ENCODE measurements at regions not wholly inside any gene's neighbourhood (a gene's known extent, or its start where the extent isn't known, plus 50 kb on each side); places are given as distances from the start of the nearest gene placed in this dataset.

DNA sequence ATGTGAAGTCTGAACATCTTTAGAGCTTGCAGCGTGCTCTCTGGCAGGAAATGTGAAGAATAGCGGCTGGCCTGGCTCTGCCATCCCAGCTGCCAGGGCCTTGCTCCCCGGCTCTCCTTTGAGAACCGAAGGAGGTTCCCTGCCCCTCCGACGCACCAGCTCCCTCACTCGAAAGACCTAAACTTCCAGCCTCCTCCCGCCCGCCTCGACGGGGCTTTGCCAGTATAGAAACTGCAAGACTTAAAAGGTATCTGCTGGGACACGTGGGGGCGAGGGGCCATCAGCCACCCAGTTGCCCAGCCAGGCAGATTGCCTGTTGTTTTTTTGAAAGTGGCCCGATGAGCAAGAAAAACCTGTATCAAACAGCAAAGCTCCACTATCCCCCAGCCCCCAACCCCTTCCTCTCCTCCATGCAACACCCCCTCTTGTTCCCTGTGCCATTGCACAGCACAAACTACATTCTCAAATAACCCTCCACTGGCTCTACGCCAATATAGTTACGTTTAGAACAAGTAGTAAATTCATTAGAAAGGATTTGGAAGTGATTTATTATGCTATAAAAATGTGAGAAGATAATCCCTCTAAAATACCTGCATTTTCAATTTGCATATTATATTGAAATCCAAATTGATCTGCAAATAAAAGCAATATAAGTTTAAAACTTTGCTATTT is 331.9 kb downstream of the MED10 start:
- H3K36me3 ChIP-seq (ENCODE audit: insufficient read depth, low read length, poor library complexity, severe bottlenecking): no peaks in the 10 kb centered on the region
- no peak overlapping the region for H3K27ac ChIP-seq (ENCODE audit: low read depth, low read length, poor library complexity, severe bottlenecking)
- H3K4me3 ChIP-seq (ENCODE audit: low read depth, low read length, poor library complexity, severe bottlenecking): no peak overlapping the region
- BruUV-seq (replicated peaks): no TSS peak
- intact Hi-C loops (cut with micrococcal nuclease; ENCODE audit: unreplicated experiment): no loop called here
- no peaks in the 10 kb centered on the region for H3K9me3 ChIP-seq (ENCODE audit: low read depth, low read length, poor library complexity, severe bottlenecking)
- no peaks in the 10 kb centered on the region for H3K27me3 ChIP-seq (replicated peaks; ENCODE audit: insufficient read depth, low read depth, low read length, poor library complexity)
- H3K4me1 ChIP-seq (ENCODE audit: insufficient read depth, low read length, poor library complexity, severe bottlenecking): no peaks in the 10 kb centered on the region
- TF ChIP-seq EZH2 (IDR thresholded peaks at IDR 0.05; ENCODE audit: borderline replicate concordance, low read depth, low read length, poor library complexity, severe bottlenecking): no peak
- TF ChIP-seq, protein P1, sequence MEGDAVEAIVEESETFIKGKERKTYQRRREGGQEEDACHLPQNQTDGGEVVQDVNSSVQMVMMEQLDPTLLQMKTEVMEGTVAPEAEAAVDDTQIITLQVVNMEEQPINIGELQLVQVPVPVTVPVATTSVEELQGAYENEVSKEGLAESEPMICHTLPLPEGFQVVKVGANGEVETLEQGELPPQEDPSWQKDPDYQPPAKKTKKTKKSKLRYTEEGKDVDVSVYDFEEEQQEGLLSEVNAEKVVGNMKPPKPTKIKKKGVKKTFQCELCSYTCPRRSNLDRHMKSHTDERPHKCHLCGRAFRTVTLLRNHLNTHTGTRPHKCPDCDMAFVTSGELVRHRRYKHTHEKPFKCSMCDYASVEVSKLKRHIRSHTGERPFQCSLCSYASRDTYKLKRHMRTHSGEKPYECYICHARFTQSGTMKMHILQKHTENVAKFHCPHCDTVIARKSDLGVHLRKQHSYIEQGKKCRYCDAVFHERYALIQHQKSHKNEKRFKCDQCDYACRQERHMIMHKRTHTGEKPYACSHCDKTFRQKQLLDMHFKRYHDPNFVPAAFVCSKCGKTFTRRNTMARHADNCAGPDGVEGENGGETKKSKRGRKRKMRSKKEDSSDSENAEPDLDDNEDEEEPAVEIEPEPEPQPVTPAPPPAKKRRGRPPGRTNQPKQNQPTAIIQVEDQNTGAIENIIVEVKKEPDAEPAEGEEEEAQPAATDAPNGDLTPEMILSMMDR (conservative IDR thresholded peaks at IDR 0.05; ENCODE audit: low read depth, low read length): no peak
- ChIA-PET CTCF (no interaction called here), POLR2A (ENCODE audit: low non-redundant PET) (no interaction called here)
- DNase-seq (ENCODE audit: low spot score): no peak

DNA sequence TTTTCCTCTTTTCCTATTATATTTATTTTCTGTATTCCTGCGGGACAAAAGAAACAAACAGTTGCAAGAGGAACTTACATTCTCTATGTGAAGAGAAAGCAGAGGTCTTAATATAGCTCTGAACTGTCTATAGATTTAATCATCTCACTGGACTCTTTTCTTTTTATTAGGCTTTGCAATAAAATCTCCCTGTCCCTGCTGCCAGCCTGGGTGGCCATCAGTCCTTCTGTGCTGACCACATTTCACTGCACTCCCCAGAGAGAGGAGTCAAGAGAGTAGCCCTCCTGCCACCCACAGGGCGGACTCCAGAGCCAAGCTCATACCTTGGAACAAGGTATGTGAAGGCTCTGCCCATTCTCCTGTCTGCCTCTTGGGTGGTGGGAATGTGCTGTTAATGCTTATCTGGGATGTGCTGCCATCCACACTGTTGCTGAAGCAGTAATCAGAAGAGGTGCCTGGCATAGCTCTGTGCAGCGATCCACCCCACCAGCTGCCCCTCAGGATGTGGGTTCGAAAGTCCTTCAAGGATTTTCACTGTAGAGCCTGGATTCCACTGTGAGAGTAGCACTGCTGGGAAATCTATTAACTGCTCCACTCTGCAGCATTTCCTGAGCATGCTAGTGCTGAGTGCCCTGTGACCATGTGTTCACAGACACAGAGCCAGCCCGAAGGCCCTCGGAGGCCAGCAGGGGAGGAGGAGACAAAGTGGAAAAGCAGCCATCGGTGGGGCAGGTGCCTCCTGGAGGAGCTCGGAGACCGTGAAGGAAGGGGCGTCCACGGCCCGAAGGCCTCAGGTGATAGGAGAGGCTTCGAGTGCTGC is 334.6 kb downstream of the MED10 start:
- no peaks in the 10 kb centered on the region for H3K27me3 ChIP-seq (replicated peaks; ENCODE audit: insufficient read depth, low read depth, low read length, poor library complexity)
- H3K36me3 ChIP-seq (ENCODE audit: insufficient read depth, low read length, poor library complexity, severe bottlenecking): no peaks in the 10 kb centered on the region
- no peaks in the 10 kb centered on the region for H3K4me1 ChIP-seq (ENCODE audit: insufficient read depth, low read length, poor library complexity, severe bottlenecking)
- no peaks in the 10 kb centered on the region for H3K9me3 ChIP-seq (ENCODE audit: low read depth, low read length, poor library complexity, severe bottlenecking)
- no peak for DNase-seq (ENCODE audit: low spot score)
- ChIA-PET POLR2A (ENCODE audit: low non-redundant PET) (no interaction called here), CTCF (no interaction called here)
- no peak for TF ChIP-seq EZH2 (IDR thresholded peaks at IDR 0.05; ENCODE audit: borderline replicate concordance, low read depth, low read length, poor library complexity, severe bottlenecking)
- TF ChIP-seq, protein P1 (conservative IDR thresholded peaks at IDR 0.05; ENCODE audit: low read depth, low read length): no peak
- intact Hi-C loops (cut with micrococcal nuclease; ENCODE audit: unreplicated experiment): no loop called here
- H3K27ac ChIP-seq (ENCODE audit: low read depth, low read length, poor library complexity, severe bottlenecking): no peak overlapping the region
- no peak overlapping the region for H3K4me3 ChIP-seq (ENCODE audit: low read depth, low read length, poor library complexity, severe bottlenecking)
- no TSS peak for BruUV-seq (replicated peaks)

DNA sequence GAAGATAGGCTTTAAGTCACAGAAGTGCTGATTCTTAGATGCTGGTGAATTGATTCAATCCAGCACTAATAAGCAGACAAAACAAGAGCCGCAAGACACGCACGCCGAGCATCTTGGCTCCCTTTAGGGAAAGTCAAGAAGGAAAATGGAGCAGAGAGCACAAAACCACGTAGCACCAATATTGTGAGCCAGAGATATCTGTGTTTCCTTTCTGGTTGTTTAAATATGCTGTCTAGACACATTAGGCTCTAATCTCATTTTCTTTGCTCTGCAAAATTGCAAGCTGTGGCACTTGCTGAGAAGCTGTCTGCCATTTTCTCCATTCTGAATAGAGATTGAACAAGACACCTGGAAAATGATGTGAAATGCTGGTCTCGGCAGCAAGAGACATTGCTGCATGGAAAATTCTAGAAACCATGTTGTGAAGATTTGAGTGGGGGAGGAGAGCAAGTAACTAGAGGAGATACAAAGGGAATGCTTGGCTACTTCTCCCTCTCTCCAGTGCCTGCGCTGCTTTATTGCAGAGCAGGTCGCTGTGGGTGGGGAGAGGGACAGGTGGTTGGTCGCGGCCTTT is 336.3 kb downstream of the MED10 start:
- intact Hi-C loops (cut with micrococcal nuclease; ENCODE audit: unreplicated experiment): no loop called here
- DNase-seq (ENCODE audit: low spot score): no peak
- Histone ChIP-seq H3K4me3 (ENCODE audit: low read depth, low read length, poor library complexity, severe bottlenecking) (no peak overlapping the region), H3K4me1 (ENCODE audit: insufficient read depth, low read length, poor library complexity, severe bottlenecking) (no peaks in the 10 kb centered on the region), H3K9me3 (ENCODE audit: low read depth, low read length, poor library complexity, severe bottlenecking) (no peaks in the 10 kb centered on the region), H3K27me3 (replicated peaks; ENCODE audit: insufficient read depth, low read depth, low read length, poor library complexity) (no peaks in the 10 kb centered on the region), H3K36me3 (ENCODE audit: insufficient read depth, low read length, poor library complexity, severe bottlenecking) (no peaks in the 10 kb centered on the region), H3K27ac (ENCODE audit: low read depth, low read length, poor library complexity, severe bottlenecking) (no peak overlapping the region)
- ChIA-PET CTCF (no interaction called here), POLR2A (ENCODE audit: low non-redundant PET) (no interaction called here)
- BruUV-seq (replicated peaks): no TSS peak
- TF ChIP-seq EZH2 (IDR thresholded peaks at IDR 0.05; ENCODE audit: borderline replicate concordance, low read depth, low read length, poor library complexity, severe bottlenecking): no peak
- TF ChIP-seq, protein P1 (conservative IDR thresholded peaks at IDR 0.05; ENCODE audit: low read depth, low read length): no peak
